HG03565 (cell line): ENCODE measurements at regions not wholly inside any gene's neighbourhood (a gene's known extent, or its start where the extent isn't known, plus 50 kb on each side); places are given as distances from the start of the nearest gene placed in this dataset.
A peak's percentile ranks its signal among the peaks of the same experiment; 100 is the strongest.

ENCODE experiments used
- ATAC-seq: cut with Tn5 transposase; IDR thresholded peaks from one replicate; pipeline ENCODE4 v1.9.1; 2021; ENCODE audit warnings: mild to moderate bottlenecking, moderate library complexity; ENCODE audit not compliant: unreplicated experiment

- no peak for ATAC-seq
Observed at GRCh38 chr3:168540726-168541125, 445.0 kb upstream of the GOLIM4 start.

DNA sequence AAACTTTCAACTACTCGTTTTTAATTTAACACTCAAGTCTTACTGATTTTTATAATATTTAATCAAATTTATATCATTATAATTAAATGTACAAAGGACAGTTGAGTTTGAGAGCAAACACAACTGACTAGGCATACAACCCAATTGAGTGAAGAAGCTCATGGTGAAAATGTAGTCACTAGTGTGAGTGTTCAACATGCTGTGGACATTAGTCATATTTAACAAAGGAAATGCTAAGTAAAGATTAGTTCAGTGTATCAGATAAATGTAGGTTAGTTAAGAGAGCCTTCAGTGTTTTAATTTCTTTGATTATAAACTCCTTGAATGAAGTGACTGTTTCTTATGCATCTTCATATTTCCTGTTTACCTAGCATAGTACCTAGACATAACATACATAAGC is 444.2 kb upstream of the GOLIM4 start:
- no peak for ATAC-seq

DNA sequence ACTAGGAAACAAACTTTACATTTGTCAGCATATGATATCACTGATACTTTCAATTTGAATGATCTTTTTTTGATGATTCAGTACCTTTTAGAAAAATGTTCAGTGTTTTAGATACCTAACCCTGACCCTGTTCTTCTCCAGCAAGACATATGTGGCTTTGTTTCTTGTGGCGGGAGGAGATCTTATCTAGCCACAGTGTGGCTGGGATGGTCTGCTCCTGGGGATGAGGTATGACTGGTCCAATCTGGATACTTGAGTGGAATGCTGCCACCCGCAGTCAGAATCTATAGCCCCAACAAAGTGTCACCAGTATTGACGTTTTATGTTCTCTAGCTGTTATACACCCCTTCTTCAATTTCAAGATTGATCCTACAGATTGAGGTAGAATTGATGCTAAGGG is 439.0 kb upstream of the GOLIM4 start:
- ATAC-seq: no peak

DNA sequence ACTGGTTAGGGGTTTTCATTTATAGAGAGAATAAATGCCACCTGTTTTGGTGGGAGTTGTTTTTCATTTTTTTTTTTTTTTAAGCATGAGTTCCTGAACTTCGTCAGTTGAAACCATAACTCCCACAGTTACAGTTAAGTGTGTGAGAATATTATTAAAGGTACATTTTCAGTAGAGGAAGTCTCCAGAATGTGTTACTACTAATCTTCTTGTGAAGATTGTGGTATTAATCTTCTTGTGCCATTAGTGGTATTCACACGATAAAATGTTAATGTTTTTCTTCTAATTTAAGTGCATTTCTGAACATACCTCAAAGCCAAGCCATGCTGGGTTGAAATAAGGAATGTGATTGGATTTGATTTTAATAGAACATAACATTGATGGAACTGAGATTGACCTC is 437.9 kb upstream of the GOLIM4 start:
- no peak for ATAC-seq

DNA sequence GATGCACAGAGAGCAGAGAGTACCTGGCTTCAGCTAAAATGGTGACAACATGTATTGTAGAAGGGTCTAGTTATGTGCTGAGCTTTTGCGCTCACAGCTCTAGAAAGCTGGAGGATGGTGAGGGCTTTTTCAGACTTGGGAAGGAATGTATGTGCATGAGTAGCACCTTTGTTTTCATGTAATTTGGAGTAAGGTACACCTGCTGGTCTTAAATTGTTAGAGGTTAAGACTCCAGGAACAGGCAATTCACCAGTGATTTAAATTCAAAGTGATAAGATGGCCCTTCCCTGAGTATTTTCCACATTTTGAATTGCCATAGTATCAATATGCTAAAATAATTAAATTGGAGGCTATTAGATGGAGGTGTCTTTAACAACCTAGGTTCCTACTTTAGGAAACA is 436.4 kb upstream of the GOLIM4 start:
- no peak for ATAC-seq

DNA sequence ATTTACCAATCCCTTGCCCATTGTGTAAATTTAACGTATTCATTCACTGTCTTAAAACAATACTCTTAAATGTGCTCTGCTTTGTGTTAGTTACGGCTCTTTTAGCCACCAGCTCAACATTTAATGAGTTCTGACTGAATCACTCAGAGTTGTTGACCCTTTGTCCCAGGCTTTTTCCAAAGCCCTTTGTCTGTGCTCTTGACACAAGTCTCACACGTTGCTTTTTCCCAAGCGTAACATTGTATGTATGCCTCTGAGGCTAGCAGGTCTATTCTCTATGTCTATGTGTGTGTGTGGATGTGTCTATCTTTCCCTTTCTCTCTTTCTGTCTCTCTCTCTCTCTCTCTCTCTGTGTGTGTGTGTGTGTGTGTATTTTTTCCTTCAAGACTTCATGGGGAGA is 435.4 kb upstream of the GOLIM4 start:
- no peak for ATAC-seq

- no peak for ATAC-seq
Observed at GRCh38 chr3:168524129-168524528, 428.4 kb upstream of the GOLIM4 start.

GRCh38 chr3:168517249-168518071 is 421.7 kb upstream of the GOLIM4 start:
- peak; percentile 56 for ATAC-seq

- no peak for ATAC-seq
Observed at GRCh38 chr3:168514252-168514651, 418.5 kb upstream of the GOLIM4 start.

- no peak for ATAC-seq
Observed at GRCh38 chr3:168512802-168513201, 417.1 kb upstream of the GOLIM4 start.

- ATAC-seq: no peak
Observed at GRCh38 chr3:168511428-168512014, 415.8 kb upstream of the GOLIM4 start.

DNA sequence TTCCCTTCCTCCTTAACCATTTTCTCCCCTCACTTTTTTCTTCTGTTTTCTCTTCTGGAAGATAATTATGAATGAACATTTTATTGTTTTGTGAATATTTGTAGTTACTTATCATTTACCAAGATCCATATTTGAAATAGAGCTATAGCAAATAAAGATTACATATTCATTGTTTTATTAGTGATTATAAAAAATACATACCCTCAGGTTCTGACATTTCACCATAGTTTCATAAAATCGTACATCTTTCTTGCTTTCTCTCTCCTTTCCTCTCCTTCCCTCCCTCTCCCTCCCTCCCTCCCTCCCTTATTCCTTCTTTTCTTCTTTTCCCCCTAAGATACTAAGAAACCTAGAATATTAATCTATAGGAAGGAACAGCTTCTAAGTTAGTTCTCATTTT is 410.9 kb upstream of the GOLIM4 start:
- ATAC-seq: no peak

- no peak for ATAC-seq
Observed at GRCh38 chr3:168501570-168501969, 405.8 kb upstream of the GOLIM4 start.

DNA sequence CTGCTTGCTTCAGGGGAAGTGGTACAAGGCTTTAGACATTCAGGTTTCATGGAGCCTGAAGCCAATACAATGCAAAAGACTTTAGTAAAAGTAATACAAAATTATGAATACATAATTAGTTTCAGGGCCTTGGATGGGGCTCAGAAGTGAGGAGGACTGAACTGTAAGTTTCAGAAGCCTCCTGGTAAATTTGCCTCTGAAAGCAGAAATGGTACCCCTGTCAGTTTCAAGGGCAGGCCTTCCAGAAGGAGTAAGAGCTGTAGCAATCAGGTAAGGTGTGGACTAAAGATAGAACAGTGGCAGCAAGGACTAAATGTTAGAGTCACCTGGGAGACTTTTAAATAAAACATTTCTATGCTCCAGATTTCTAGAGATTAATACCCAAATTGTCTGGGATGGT is 402.5 kb upstream of the GOLIM4 start:
- ATAC-seq: no peak

- ATAC-seq: no peak
Observed at GRCh38 chr3:168497741-168498140, 402.0 kb upstream of the GOLIM4 start.

DNA sequence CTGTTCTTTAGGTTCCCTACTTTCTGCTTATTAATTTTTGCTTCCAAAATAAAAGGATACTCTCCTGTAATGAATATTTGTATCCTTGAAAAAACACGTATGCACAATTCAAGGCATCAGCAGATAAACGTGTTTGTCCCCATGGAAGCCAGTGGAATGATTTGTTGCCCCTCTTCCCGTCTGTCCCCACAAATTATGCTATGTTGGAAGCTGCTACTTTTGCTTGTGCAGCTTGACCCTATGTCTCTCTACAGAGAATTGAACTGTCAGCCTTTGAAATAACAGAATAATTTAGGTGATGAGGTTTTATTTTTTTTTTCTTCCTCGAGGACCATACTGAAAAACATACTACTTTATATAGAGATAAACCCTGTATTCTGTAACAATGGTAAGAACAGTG is 401.5 kb upstream of the GOLIM4 start:
- no peak for ATAC-seq

- no peak for ATAC-seq
Observed at GRCh38 chr3:168495932-168496331, 400.2 kb upstream of the GOLIM4 start.

DNA sequence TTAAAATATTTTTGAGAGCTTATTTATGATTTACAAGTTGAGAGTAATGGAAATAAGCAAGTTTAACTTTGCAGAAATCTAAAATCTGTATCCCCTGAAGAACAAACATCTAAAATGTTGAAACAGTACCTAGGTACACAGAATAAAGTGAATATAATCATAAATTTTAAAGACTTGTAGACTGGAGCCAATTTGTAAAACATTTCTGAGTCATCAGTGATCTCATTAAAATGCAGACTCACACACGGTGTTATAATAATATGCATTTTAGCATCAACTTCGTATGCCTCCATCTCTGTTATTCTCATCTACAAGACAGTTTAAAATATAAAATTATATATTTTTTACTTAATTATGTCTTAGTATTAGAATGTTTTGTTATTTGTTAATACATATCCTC is 399.5 kb upstream of the GOLIM4 start:
- ATAC-seq: no peak

DNA sequence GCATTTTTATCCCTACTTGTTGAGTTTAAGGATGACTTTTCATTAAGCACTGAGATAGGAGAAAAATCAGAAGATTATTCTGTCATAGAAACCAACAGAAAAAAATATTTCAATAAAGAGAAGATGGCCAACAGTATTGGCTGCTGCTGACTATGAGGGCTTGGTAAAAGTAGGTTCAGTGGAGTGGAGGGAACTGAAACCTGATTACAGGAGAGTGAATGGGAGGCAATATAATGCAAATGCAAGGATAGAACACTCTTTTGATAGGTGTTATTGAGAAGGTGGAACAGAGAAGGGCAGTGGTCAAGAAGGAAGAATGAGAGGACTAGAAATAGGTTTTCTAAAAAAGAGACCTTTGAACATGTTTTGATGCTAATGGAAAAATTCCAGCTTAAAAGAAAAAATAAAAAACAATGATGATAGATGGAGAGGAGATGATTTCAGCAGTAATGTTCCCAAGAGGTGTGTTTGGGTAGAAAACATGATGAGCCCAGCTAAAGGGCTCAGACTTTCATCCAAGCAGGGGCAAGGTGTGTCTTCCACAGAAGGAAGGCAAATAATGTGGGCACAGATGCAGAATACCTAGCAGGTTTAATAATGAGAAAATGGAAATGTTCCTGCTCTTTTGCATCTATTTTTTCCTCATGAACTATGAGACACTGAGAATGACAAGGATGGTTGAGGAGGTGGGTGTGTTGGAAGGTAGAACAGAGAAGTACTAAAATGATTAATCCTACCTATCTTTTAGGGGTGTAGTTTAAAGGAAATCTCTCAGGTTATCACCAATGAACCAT is 397.9 kb upstream of the GOLIM4 start:
- no peak for ATAC-seq

DNA sequence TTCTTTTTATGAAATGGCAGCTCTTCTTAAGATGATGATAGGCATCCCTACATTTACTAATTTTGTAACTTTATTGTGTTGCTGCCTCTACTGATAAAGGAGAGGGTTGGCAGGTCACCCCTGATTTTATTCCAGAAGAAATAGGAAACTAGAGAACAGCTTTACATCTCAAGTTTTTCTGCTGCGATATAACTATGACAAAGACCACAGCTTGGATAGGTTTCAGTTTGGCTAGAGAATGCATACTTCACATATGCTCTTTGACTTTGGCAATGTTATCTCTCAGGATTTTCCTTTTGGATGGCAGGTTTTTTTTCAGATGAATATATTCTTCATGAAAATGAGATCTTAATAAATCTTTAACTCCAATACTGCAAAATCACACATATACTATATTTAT is 395.3 kb upstream of the GOLIM4 start:
- no peak for ATAC-seq

GRCh38 chr3:168489301-168489700 is 393.6 kb upstream of the GOLIM4 start:
- ATAC-seq: no peak

DNA sequence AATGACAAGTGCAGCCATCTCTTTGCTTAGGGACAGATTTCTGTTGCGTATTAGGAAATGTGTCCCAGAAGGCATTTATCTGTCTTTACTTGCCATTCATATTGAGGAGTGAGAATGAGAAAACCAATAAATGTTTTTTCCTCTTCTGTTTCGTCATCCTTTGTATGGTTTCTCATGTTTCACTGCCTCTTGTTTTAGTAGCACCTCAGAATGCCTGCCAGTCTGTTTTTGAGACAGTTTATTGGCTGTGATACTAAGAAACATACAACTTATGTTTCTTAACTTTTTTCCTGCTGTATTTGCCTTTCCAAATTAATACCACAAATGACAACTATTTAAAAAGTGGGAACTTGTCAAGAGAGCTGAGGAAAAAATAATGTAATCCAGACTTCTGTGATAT is 390.2 kb upstream of the GOLIM4 start:
- ATAC-seq: no peak
